ENCODE measurements at regions not wholly inside any gene's neighbourhood (a gene's known extent, or its start where the extent isn't known, plus 50 kb on each side); places are given as distances from the start of the nearest gene placed in this dataset.

GRCh38 chr7:67438913-67439505 is 442.4 kb downstream of the TYW1 start:
- TF ChIP-seq EZH2 (IDR thresholded peaks at IDR 0.05) (no peak), POLR2AphosphoS5 (IDR thresholded peaks at IDR 0.05; ENCODE audit: borderline replicate concordance, low read depth, low read length) (no peak)
